ENCODE measurements at regions not wholly inside any gene's neighbourhood (a gene's known extent, or its start where the extent isn't known, plus 50 kb on each side); places are given as distances from the start of the nearest gene placed in this dataset.

- no peak overlapping the region for H3K9ac ChIP-seq (ENCODE audit: low read length)
- no peaks in the 10 kb centered on the region for H3K9me2 ChIP-seq (replicated peaks; ENCODE audit: low read length)
- H3K79me2 ChIP-seq (ENCODE audit: low read length): no peaks in the 10 kb centered on the region
- intact Hi-C loops (cut with micrococcal nuclease): no loop called here
- POLR2A ChIA-PET (ENCODE audit: unreplicated experiment): no interaction called here
- no peak for ATAC-seq
- H3K27ac ChIP-seq (ENCODE audit: low read length): no peak overlapping the region
- H3K4me2 ChIP-seq (ENCODE audit: low read length): no peak overlapping the region
- no peaks in the 10 kb centered on the region for H3F3A ChIP-seq (ENCODE audit: low read length, unreplicated experiment)
- no peaks in the 10 kb centered on the region for H3K9me3 ChIP-seq (ENCODE audit: low read length)
- H3K36me3 ChIP-seq (ENCODE audit: low read depth, low read length): no peaks in the 10 kb centered on the region
- no peaks in the 10 kb centered on the region for H3K4me1 ChIP-seq (ENCODE audit: insufficient read depth, low read length)
- BruUV-seq (replicated peaks): no TSS peak
- no peak for DNase-seq
- H3K27me3 ChIP-seq (ENCODE audit: low read length): peaks cover 34% of the 10 kb centered on the region
- H4K20me1 ChIP-seq (ENCODE audit: low read length): no peaks in the 10 kb centered on the region
- CTCF ChIA-PET: no interaction called here
- no peak overlapping the region for H3K4me3 ChIP-seq (ENCODE audit: low read length)
- no peak overlapping the region for H2AFZ ChIP-seq (ENCODE audit: low read length)
- no peak for TF ChIP-seq EZH2 (IDR thresholded peaks at IDR 0.05; ENCODE audit: low read length, unreplicated experiment)
- TF ChIP-seq EZH2phosphoT487 (IDR thresholded peaks at IDR 0.05; ENCODE audit: borderline replicate concordance, low read length): no peak
- TF ChIP-seq CTCF (conservative IDR thresholded peaks at IDR 0.05; ENCODE audit: low read depth, low read length): no peak
These were observed 51.9 kb upstream of the VIPR2 start for GRCh38 chr7:159196584-159196983.

- CTCF ChIA-PET: no interaction called here
- Histone ChIP-seq H3K9me2 (replicated peaks; ENCODE audit: low read length) (no peaks in the 10 kb centered on the region), H3K4me1 (ENCODE audit: insufficient read depth, low read length) (no peaks in the 10 kb centered on the region), H4K20me1 (ENCODE audit: low read length) (no peaks in the 10 kb centered on the region), H3F3A (ENCODE audit: low read length, unreplicated experiment) (no peaks in the 10 kb centered on the region), H3K27ac (ENCODE audit: low read length) (no peak overlapping the region), H3K4me3 (ENCODE audit: low read length) (no peak overlapping the region), H3K27me3 (ENCODE audit: low read length) (peaks cover 40% of the 10 kb centered on the region), H3K36me3 (ENCODE audit: low read depth, low read length) (no peaks in the 10 kb centered on the region), H3K4me2 (ENCODE audit: low read length) (no peak overlapping the region), H3K79me2 (ENCODE audit: low read length) (no peaks in the 10 kb centered on the region), H3K9ac (ENCODE audit: low read length) (no peak overlapping the region), H3K9me3 (ENCODE audit: low read length) (no peaks in the 10 kb centered on the region), H2AFZ (ENCODE audit: low read length) (no peak overlapping the region)
- TF ChIP-seq CTCF (conservative IDR thresholded peaks at IDR 0.05; ENCODE audit: low read depth, low read length) (no peak), EZH2phosphoT487 (IDR thresholded peaks at IDR 0.05; ENCODE audit: borderline replicate concordance, low read length) (no peak), EZH2 (IDR thresholded peaks at IDR 0.05; ENCODE audit: low read length, unreplicated experiment) (no peak)
- BruUV-seq (replicated peaks): no TSS peak
- DNase-seq (no peak), ATAC-seq (no peak)
- POLR2A ChIA-PET (ENCODE audit: unreplicated experiment): no interaction called here
- intact Hi-C loops (cut with micrococcal nuclease): no loop called here
These were observed 51.3 kb upstream of the VIPR2 start for GRCh38 chr7:159195946-159196345.

Data from PC-3 (cell line).